Common myeloid progenitor, CD34-positive (primary cell): ENCODE measurements at regions not wholly inside any gene's neighbourhood (a gene's known extent, or its start where the extent isn't known, plus 50 kb on each side); places are given as distances from the start of the nearest gene placed in this dataset.
"Not testable (repeated sequence)": the region's sequence is repeated elsewhere in the genome, so short reads cannot be mapped to it uniquely, and the experiment has no call there.

Experiments
- CTCF ChIA-PET: fragments of 350-600 bp; sonication (Branson Sonifier 250); formaldehyde crosslinking; loops from one replicate; lab custom pipeline; 2021; ENCODE audit warnings: antibody characterized with exemption; lab: Charles Lee
- POLR2A ChIA-PET: fragments of 350-600 bp; sonication (Branson Sonifier 250); formaldehyde crosslinking; loops from one replicate; lab custom pipeline; 2021; ENCODE audit warnings: antibody characterized with exemption; lab: Charles Lee
- DNase-seq, 3 donors: peaks; one replicate each; pipeline versions ENCODE4 v3.0.0 to v3.0.0-alpha.2; 2013
- H3K27ac ChIP-seq, 2 experiments: 1 replicate in 1 of 2; 2 replicates in 1 of 2; pipeline ENCODE4 v1.7.0; 2013; ENCODE audit warnings: inconsistent platforms in 2 of 2, low read length in 2 of 2, mild to moderate bottlenecking in 2 of 2, low read depth in 1 of 2, moderate library complexity in 1 of 2; ENCODE audit not compliant: severe bottlenecking in 2 of 2, insufficient read depth in 1 of 2, poor library complexity in 1 of 2
- H3K27me3 ChIP-seq, 5 experiments: replicated peaks in 2 of 5; 1 replicate in 3 of 5; 2 replicates in 2 of 5; pipeline versions ENCODE4 v1.6.1 to v1.7.0; 2013; ENCODE audit warnings: low read length in 4 of 5, mild to moderate bottlenecking in 2 of 5, moderate library complexity in 2 of 5, inconsistent platforms in 1 of 5; ENCODE audit not compliant: insufficient read depth in 5 of 5, control insufficient read depth in 4 of 5
- H3K36me3 ChIP-seq, 4 experiments: 1 replicate in 2 of 4; 2 replicates in 2 of 4; pipeline versions ENCODE4 v1.6.1 to v1.7.0; 2013; ENCODE audit warnings: low read length in 3 of 4, control low read depth in 1 of 4, mild to moderate bottlenecking in 1 of 4; ENCODE audit not compliant: control insufficient read depth in 4 of 4, insufficient read depth in 4 of 4
- H3K4me1 ChIP-seq, 4 experiments: 1 replicate in 3 of 4; 2 replicates in 1 of 4; pipeline versions ENCODE4 v1.6.1 to v1.7.1; 2013; ENCODE audit warnings: low read length in 3 of 4, mild to moderate bottlenecking in 3 of 4, control low read depth in 1 of 4, inconsistent platforms in 1 of 4, moderate library complexity in 1 of 4; ENCODE audit not compliant: control insufficient read depth in 4 of 4, insufficient read depth in 4 of 4; ENCODE audit errors: control extremely low read depth in 1 of 4
- H3K4me3 ChIP-seq, 7 experiments: 1 replicate in 4 of 7; 2 replicates in 3 of 7; pipeline versions ENCODE4 v1.5.1 to v1.7.0; 2013; ENCODE audit warnings: mild to moderate bottlenecking in 7 of 7, low read length in 6 of 7, moderate library complexity in 6 of 7, inconsistent platforms in 2 of 7, low read depth in 2 of 7, control low read depth in 1 of 7; ENCODE audit not compliant: insufficient read depth in 4 of 7, control insufficient read depth in 1 of 7; ENCODE audit errors: extremely low read depth in 1 of 7
- H3K9me3 ChIP-seq, 5 experiments: 1 replicate in 4 of 5; 2 replicates in 1 of 5; pipeline versions ENCODE4 v1.6.1 to v1.7.1; 2013; ENCODE audit warnings: low read length in 4 of 5, mild to moderate bottlenecking in 2 of 5, inconsistent platforms in 1 of 5, low read depth in 1 of 5, moderate library complexity in 1 of 5; ENCODE audit not compliant: control insufficient read depth in 4 of 5, insufficient read depth in 2 of 5; ENCODE audit errors: control extremely low read depth in 1 of 5
- WGBS: methylation state at CpG from one replicate; pipeline ENCODE4 v1.1.5; 2013; ENCODE audit not compliant: insufficient coverage; 5-methylcytosine and 5-hydroxymethylcytosine counted together

DNA sequence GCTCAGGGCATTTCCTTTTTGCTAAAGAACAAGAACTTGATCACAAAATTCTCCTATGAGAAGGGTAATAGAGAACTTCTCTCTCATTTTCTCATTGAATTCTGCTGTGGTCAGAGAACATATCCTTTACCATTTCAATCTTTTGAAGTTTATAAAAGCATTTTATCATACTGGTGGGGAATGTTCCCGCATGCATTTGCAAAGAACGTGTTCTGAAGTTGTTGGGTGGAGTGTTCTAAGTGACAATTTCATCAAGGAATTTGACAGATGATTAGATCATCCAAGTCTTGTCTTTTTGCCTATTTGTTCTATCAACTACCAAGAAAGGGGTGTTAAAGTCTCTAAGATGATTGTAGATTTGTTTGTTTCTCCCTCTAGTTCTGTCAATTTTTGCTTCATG lies 163.4 kb upstream of the FREM1 start:
- Histone ChIP-seq H3K27me3 (no peaks in the 10 kb centered on the region), H3K4me1 (no peaks in the 10 kb centered on the region), H3K9me3 (peaks cover 0 to 1% (median 0%) of the 10 kb centered on the region in 5 experiments), H3K4me3 (no peak overlapping the region), H3K27ac (no peak overlapping the region), H3K36me3 (no peaks in the 10 kb centered on the region)
- 100% methylated on average over 1 of the region's 2 CpGs for WGBS
- DNase-seq = no peak
- CTCF ChIA-PET = no interaction called here
- POLR2A ChIA-PET = no interaction called here

DNA sequence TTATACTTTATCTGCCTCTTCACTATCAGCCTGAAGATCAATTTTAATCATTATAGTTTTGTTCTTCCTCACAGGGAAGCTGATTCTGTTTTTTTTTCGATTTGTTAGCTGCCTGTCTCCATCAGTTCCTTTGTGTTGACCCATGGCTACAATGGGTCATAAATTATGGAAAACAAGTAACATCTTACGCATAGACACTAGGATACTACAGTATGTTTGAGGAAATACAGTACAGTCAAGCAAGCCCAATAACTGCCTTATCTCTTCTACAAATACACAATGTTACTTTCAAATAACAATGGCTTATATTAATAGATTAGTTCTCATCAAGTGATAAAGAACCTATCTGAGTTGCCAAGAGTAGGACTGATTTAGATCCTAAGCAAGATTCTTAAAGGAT lies 160.5 kb upstream of the FREM1 start:
- no peaks in the 10 kb centered on the region for H3K27me3 ChIP-seq
- CTCF ChIA-PET = no interaction called here
- no peak overlapping the region for H3K4me3 ChIP-seq
- POLR2A ChIA-PET = no interaction called here
- no CpG with 5 or more reads among the region's 2 CpGs for WGBS
- H3K27ac ChIP-seq = no peak overlapping the region
- peaks cover 0 to 9% (median 0%) of the 10 kb centered on the region in 4 experiments for H3K4me1 ChIP-seq
- no peaks in the 10 kb centered on the region for H3K36me3 ChIP-seq
- H3K9me3 ChIP-seq = peaks cover 0 to under 1% (median 0%) of the 10 kb centered on the region in 5 experiments
- DNase-seq = no peak

DNA sequence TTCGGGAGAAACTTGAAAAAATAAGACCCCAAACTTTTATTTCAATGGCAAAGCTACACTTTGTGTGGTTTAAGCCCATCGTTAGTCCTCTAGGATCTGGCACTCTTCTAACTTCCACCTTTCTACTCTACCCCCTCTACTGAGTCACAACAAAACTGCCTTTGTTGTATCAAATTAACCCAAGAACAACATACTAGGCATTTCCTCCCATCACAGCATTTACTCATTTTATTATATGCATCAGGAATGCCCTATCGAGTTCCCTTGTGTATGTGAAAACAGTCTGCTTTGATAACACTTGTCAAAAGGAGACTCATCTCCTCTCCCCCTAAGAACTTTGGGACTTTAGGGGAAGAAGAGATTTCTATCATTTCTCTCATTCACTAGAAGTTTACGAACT lies 158.9 kb upstream of the FREM1 start:
- DNase-seq = no peak
- CTCF ChIA-PET = interaction anchor here (1.1 to 1.3 kb wide), 2 partner anchors 9 to 31 kb away, joined by 3 to 6 read pairs; no protein-coding TSS in a partner anchor
- peaks cover 0 to 3% (median 0%) of the 10 kb centered on the region in 5 experiments for H3K9me3 ChIP-seq
- H3K27me3 ChIP-seq = no peaks in the 10 kb centered on the region
- peaks cover 0 to 9% (median 0%) of the 10 kb centered on the region in 4 experiments for H3K4me1 ChIP-seq
- WGBS = 100% methylated on average over 2 of the region's 4 CpGs
- no peak overlapping the region for H3K4me3 ChIP-seq
- no peaks in the 10 kb centered on the region for H3K36me3 ChIP-seq
- POLR2A ChIA-PET = no interaction called here
- no peak overlapping the region for H3K27ac ChIP-seq

DNA sequence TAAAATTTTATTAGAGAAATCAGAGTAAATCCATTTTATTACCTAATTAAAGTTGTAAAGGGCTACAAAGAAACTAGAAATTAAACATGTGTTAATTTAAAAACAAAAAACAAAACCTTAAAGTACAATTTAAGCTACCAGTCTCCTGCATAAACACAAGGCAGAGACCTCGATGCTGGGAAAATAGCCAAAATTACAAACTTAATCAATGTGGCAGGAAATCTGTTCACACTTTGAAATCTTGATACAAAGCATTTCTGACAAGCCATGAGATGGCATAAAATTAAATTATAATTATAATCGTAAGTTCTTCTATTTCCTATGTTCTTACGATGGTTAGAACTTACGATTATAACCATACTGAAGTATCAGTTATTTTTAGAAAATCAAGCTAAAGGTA lies 158.0 kb upstream of the FREM1 start:
- no peaks in the 10 kb centered on the region for H3K27me3 ChIP-seq
- ChIA-PET POLR2A (no interaction called here), CTCF (interaction anchor here (1.1 to 1.3 kb wide), 2 partner anchors 10 to 32 kb away, joined by 3 to 6 read pairs; no protein-coding TSS in a partner anchor)
- DNase-seq = peak; percentile 6 to 76 (median 56)
- WGBS = no CpG with 5 or more reads among the region's 4 CpGs
- peaks cover 0 to 9% (median 0%) of the 10 kb centered on the region in 4 experiments for H3K4me1 ChIP-seq
- H3K4me3 ChIP-seq = no peak overlapping the region
- no peak overlapping the region for H3K27ac ChIP-seq
- peaks cover 0 to 3% (median 0%) of the 10 kb centered on the region in 5 experiments for H3K9me3 ChIP-seq
- no peaks in the 10 kb centered on the region for H3K36me3 ChIP-seq

DNA sequence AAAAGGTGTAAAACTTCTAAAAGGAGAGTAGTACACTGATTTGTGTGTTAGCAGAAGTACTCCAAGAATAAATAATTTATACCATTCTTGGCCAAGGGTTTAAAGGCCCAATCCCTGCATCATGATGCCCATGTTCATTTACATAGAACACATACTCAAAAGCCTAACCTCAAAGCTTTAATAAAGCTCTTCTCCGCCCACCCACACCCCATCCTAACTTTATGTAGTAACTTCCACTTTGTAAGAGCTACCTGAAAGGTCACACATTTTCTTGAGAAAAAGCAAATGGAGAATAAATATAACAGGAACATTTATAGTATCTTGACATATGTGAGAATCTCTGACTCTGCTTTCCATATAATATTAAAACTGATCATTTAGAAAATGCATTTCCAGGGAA lies 148.8 kb upstream of the FREM1 start:
- no CpG with 5 or more reads among the region's 1 CpG for WGBS

DNA sequence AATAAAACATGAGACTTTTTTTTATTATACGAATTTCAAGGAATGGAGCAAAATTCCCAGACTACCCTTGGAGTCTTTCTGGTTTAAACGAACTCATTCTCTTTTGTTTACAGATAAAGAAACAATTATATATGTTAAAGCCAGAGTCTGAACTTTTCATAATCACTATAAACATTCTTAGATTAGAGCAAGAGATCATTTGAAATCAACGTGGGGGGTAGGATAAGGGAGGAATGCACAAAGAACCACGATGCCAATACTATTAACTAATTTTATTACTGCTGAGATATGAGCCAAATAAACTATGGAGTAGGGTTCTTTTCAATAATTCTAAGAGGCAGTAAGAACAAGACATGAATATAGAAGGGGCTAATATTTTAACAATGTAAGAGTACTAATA lies 148.0 kb upstream of the FREM1 start:
- no CpG with 5 or more reads among the region's 4 CpGs for WGBS
- ChIA-PET CTCF (no interaction called here), POLR2A (no interaction called here)
- Histone ChIP-seq H3K27me3 (no peaks in the 10 kb centered on the region), H3K27ac (no peak overlapping the region), H3K9me3 (no peaks in the 10 kb centered on the region), H3K36me3 (no peaks in the 10 kb centered on the region), H3K4me1 (no peaks in the 10 kb centered on the region), H3K4me3 (no peak overlapping the region)
- DNase-seq = no peak

More for the DNA sequence above, 148.8 kb upstream of the FREM1 start:
- Histone ChIP-seq H3K27ac (no peak overlapping the region), H3K4me3 (no peak overlapping the region), H3K27me3 (no peaks in the 10 kb centered on the region), H3K36me3 (no peaks in the 10 kb centered on the region), H3K4me1 (no peaks in the 10 kb centered on the region), H3K9me3 (no peaks in the 10 kb centered on the region)
- ChIA-PET POLR2A (interaction anchor here (0.7 kb wide), 1 partner anchor 253 kb away, joined by 3 read pairs; no protein-coding TSS in a partner anchor), CTCF (interaction anchor here (1.0 kb wide), 1 partner anchor 76 kb away, joined by 4 read pairs; no protein-coding TSS in a partner anchor)
- no peak for DNase-seq

DNA sequence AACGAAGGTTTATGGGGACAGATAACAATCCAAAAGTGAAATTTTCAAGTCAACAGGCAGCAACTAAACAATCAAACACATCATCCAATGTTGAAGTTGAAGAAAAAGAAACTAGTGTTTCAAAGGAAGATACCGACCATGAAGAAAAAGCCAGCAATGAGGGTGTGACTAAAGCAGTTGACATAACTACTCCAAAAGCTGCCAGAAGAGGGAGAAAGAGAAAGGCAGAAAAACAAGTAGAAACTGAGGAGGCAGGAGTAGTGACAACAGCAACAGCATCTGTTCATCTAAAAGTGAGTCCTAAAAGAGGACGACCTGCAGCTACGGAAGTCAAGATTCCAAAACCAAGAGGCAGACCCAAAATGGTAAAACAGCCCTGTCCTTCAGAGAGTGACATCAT lies 145.1 kb upstream of the FREM1 start:
- H3K27me3 ChIP-seq, H3K9me3 ChIP-seq, CTCF ChIA-PET, H3K36me3 ChIP-seq, H3K4me1 ChIP-seq, POLR2A ChIA-PET, H3K27ac ChIP-seq, H3K4me3 ChIP-seq: not testable (repeated sequence)
- peak; percentile 7 to 48 (median 27) for DNase-seq
- WGBS = 29% methylated on average over 2 of the region's 4 CpGs
